ENCODE measurements at regions not wholly inside any gene's neighbourhood (a gene's known extent, or its start where the extent isn't known, plus 50 kb on each side); places are given as distances from the start of the nearest gene placed in this dataset.

DNA sequence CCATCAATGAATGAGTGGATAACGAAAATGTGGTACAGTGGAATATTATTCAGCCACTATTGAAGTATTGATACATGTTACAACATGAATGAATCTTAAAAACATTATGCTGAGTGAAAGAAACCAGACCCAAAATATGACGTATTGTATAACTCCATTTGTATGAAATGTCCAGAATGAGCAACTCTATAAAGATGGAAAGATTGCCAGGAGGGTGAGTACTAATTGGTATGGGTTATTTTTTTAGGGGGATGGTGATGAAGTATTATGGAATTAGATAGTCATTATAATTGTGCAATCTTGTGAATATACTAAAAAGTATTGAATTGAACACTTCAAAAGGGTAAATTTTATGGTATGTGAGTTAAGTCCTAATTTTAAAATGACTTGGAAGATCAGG lies 278.6 kb downstream of the SIPA1L2 start:
- TF ChIP-seq, protein P1, sequence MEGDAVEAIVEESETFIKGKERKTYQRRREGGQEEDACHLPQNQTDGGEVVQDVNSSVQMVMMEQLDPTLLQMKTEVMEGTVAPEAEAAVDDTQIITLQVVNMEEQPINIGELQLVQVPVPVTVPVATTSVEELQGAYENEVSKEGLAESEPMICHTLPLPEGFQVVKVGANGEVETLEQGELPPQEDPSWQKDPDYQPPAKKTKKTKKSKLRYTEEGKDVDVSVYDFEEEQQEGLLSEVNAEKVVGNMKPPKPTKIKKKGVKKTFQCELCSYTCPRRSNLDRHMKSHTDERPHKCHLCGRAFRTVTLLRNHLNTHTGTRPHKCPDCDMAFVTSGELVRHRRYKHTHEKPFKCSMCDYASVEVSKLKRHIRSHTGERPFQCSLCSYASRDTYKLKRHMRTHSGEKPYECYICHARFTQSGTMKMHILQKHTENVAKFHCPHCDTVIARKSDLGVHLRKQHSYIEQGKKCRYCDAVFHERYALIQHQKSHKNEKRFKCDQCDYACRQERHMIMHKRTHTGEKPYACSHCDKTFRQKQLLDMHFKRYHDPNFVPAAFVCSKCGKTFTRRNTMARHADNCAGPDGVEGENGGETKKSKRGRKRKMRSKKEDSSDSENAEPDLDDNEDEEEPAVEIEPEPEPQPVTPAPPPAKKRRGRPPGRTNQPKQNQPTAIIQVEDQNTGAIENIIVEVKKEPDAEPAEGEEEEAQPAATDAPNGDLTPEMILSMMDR (IDR thresholded peaks at IDR 0.05; ENCODE audit: poor library complexity, severe bottlenecking), result no peak
- no peak for TF ChIP-seq SMC3 (conservative IDR thresholded peaks at IDR 0.05; ENCODE audit: poor library complexity)
- no peak for TF ChIP-seq EZH2 (IDR thresholded peaks at IDR 0.05; ENCODE audit: borderline replicate concordance, insufficient read depth, low read length, poor library complexity, severe bottlenecking)
